HG03159 (cell line): ENCODE measurements at regions not wholly inside any gene's neighbourhood (a gene's known extent, or its start where the extent isn't known, plus 50 kb on each side); places are given as distances from the start of the nearest gene placed in this dataset.

Experiments
- ATAC-seq: cut with Tn5 transposase; IDR thresholded peaks from one replicate; pipeline ENCODE4 v1.9.1; 2021; ENCODE audit warnings: mild to moderate bottlenecking, moderate library complexity; ENCODE audit not compliant: unreplicated experiment

DNA sequence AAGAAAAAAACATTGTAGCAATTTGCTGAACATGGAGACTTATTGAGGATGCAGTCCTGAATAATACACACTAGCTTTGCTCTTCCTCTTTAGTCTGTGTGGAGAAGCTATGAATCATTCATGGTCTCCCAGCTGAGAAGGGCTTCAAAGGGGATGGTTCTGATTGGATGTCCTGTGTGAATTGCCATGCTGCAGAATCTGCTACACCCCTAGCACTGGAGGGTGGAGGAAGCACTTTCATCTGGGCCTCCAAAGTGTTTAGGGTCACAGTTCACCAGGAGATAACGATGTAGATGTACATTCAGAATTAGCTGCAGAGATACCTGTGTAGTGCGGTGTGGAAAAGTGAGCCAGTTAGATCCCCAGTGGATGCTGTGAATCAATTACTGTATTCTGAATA is 321.1 kb upstream of the EDNRB start:
- ATAC-seq: no peak

DNA sequence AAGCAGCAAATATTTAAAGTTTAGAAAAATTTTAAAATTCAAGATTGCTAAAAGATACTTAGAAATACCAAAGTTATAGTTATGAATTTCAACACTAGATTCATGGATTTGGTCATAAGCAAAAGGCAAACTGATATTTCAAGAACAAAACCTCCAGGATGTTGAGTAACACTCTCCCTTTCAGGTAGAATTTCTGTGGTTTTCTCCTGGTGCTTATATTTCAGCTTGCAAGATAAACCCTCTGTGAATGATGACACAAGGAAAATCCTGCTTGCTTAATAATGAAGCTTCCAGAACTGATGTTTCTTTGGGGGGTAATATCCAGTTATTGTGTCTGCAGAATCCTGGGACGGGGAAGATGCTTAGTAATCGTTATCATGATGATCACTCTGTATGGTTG is 320.3 kb upstream of the EDNRB start:
- ATAC-seq: no peak

DNA sequence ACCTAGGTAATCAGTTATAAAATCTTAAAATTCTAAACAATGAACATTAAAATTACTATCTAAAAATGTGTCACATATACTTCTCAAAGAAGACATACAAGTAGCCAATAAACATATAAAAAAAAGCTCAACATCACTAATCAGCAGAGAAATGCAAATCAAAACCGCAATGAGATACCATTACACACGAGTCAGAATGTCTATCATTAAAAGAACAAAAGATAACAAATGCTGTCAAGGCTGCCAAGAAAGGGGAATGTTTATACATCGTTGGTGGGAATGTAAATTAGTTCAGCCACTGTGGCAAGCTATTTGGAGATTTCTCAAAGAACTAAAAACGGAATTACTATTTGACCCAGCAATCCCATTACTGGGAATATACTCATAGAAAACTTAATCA is 310.3 kb upstream of the EDNRB start:
- ATAC-seq: no peak

- ATAC-seq: no peak
Measured at GRCh38 chr13:78228211-78228610, 309.6 kb upstream of the EDNRB start.

DNA sequence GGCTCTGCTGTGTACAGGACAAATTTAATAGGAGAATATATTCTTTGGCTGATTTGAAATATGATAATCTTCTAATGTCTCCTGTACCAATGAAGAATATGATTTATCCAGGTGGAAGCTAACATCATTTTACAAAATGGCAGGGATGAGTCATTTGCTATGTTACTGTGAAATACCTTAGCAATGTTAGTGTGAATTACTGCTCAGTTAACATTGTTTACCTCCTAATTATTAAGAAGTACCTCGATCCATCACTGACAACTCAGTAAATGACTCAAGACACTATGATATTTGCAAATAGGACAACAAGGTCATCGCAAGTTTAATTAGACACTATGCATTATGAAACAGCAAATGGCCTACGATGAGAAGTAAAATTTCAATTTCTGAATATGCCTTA is 309.1 kb upstream of the EDNRB start:
- no peak for ATAC-seq

DNA sequence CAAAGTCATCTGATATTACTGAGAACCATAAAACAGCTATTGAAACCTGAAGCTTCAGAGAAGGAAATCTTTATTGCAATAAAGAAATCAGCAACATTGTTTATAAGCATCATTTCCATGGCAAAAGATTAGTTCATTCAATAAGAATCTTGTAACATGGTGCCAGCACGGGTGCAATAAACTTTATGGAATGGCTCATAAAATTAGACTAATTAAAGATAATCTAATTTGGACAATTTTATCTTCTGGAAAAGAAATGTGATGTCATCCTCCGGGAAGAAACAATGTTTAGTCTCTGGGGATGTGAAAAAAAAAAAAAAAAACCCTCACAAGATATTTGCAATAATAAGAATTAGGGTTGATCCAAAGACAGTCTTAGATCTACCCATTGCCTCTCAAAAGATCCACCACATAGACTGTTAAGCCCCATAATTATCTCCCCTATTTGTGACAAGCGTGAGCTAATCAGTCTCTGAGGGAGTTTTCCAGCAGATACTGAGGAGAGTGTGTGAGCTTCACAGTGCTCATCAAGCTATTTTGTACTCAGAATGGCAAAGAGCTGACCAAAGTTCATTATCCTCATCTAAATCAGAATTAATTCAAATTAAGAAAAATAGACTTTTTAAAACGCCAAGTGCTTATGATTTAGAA is 297.0 kb upstream of the EDNRB start:
- no peak for ATAC-seq

GRCh38 chr13:78201411-78201810 is 282.8 kb upstream of the EDNRB start:
- peak; percentile 64 for ATAC-seq

- no peak for ATAC-seq
Measured at GRCh38 chr13:78198821-78199220, 280.2 kb upstream of the EDNRB start.

- no peak for ATAC-seq
Measured at GRCh38 chr13:78198419-78198818, 279.8 kb upstream of the EDNRB start.

- ATAC-seq: no peak
Measured at GRCh38 chr13:78197231-78197630, 278.6 kb upstream of the EDNRB start.

- no peak for ATAC-seq
Measured at GRCh38 chr13:78194904-78195639, 276.4 kb upstream of the EDNRB start.

GRCh38 chr13:78193846-78194245 is 275.2 kb upstream of the EDNRB start:
- peak; percentile 41 for ATAC-seq

DNA sequence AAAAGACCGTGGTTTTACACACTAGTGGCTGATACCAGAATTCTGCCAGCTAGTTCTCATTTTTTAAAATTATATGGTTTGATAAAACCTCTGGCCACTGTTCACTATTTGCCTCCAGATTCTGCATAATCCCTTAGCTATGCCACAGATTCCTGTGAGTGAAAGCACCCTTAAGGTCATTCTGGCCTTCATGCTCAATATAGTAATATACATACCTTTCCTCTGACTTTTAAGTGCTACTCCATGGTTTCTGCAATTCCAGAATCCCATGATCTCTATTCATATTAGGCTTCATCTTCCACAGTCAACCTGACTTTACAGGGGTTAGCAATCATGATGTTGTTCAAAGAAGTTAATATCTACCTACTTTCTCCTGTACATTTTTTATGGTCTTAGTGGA is 274.1 kb upstream of the EDNRB start:
- no peak for ATAC-seq

DNA sequence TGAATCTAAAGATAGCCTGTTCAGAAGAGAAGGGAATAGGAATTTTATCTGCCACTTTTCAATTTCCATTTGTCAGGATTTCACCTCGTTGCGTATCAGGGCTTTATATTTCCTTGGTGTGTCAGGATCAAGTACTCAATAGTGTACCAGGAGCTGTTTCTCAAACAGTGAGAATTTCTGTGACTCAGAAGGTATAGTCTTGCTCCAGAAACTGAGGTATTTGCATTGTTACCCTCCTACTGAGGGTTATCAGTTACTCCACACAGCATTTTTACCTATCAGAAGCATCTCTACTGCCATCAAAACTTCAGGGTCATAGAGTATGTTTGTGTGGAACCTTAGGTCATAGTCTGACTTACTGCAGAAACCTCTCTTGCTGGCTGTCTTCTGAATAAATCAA is 271.7 kb upstream of the EDNRB start:
- no peak for ATAC-seq

- no peak for ATAC-seq
Measured at GRCh38 chr13:78187781-78188180, 269.1 kb upstream of the EDNRB start.

DNA sequence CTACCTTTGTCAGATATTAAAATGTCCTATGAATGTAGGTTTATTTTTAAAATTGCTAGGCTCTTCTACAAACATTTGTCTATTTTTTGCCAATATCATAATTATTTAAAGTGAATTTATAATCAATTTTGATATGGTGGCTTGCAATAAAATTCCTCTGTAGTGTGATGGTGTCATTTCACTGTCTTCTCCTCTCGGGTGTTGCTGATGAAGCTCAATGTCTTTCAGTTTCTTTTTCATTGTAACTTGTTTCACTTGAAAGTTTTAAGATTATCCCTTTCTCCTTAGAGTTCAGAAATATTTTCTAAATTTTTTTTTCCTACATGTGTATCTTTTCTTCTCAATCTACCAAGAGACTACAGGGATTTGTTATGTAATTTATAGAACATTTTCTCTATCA is 267.1 kb upstream of the EDNRB start:
- ATAC-seq: no peak

DNA sequence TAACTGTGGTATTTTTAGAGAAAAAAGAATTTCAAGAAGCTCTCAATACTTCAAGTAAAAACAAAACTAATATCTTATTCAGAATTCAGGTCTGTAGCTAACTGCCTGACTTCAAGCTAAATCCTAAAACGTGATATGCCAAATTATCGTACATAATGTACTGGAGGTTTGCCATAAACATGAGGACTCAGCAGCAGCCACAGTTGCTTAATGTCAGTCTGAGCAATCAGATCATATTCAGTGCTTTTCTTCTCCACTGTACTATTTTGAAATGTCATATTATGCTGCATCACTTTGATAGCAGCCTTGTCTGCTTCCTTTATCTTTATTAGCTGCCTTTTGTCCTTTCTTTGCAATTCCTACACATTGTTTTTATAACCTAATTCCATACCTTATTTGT is 265.1 kb upstream of the EDNRB start:
- ATAC-seq: no peak

GRCh38 chr13:78182813-78183212 is 264.2 kb upstream of the EDNRB start:
- ATAC-seq: no peak

DNA sequence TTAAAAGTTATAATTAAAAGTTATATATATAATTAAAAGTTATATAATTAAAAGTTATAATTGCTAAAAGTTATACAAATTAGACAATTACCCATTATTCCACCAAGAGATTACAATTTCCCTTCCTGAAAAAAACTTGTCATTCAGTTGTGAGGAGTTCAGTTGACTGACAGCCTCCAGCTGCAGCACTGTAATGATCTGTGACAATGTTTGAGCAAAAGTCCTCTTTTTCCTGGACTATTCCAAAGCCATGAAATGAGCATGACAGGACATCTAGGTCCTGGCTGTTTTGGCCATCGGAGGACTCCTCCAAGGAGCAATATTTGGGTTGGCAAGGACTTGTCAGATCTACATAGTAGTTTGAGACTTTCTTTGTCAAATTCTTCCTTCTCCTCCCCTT is 258.7 kb upstream of the EDNRB start:
- ATAC-seq: no peak

GRCh38 chr13:78176880-78177279 is 258.2 kb upstream of the EDNRB start:
- no peak for ATAC-seq

- ATAC-seq: no peak
Measured at GRCh38 chr13:78169386-78169785, 250.8 kb upstream of the EDNRB start.

DNA sequence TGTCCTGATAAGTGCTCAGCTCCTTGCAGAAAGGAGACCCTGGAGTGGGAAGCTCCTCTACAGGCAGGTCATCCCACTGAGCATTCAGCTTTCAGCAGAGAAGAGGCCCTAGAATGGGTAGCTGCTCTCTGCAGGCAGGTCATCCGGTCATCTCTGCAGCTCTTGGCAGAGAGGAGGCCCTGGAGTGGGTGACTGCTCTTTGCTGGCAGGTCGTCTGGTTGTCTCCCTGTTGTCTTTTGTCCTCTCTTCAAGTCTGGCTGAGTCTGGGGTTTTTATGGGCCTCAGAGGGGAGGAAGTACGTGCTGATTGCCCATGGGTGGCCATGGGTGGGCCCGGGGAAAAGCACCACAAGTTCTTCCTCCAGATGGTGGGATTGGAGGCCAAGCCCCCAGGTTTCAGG is 250.3 kb upstream of the EDNRB start:
- ATAC-seq: no peak

- ATAC-seq: no peak
Measured at GRCh38 chr13:78161266-78161665, 242.6 kb upstream of the EDNRB start.
